Gastrocnemius medialis (tissue), 4 donors: ENCODE measurements at regions not wholly inside any gene's neighbourhood (a gene's known extent, or its start where the extent isn't known, plus 50 kb on each side); places are given as distances from the start of the nearest gene placed in this dataset.

Source experiments
- POLR2A ChIP-seq, 2 donors: fragments of 450-650 bp; IDR thresholded peaks; one replicate each; pipeline ENCODE4 v1.6.1; 2017; ENCODE audit warnings: antibody characterized with exemption in 2 of 2, mild to moderate bottlenecking in 2 of 2, moderate library complexity in 2 of 2
- TF ChIP-seq, protein P1 (sequence below), 5 experiments: fragments of 450-650 bp in 3 of 5; fragments of 200-600 bp in 2 of 5; sonication (generic) in 2 of 5; IDR thresholded peaks in 4 of 5; conservative IDR thresholded peaks in 1 of 5; 1 replicate in 4 of 5; 2 replicates in 1 of 5; pipeline ENCODE4 v1.5.1; 2016 to 2019; ENCODE audit warnings: antibody characterized with exemption in 5 of 5, mild to moderate bottlenecking in 3 of 5, moderate library complexity in 3 of 5

DNA sequence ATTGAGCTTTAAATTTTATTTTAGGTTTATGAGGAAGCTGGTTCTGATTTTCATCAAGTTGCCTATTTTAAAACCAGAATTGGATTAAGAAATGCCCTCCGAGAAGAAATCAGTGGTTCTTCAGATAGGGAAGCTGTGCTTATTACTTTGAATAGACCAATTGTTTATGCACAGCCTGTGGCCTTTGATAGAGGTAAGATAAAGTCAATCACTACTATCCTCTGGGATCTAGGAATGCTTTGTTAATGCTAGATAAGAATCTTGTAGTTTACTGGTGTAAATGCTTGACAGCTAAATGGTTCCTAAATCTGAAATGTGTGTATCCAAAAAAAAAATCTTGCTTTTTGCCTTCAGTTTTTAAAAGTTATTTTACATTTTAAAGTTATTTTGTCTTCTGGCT, 73.0 kb upstream of the ADAD1 start:
- TF ChIP-seq, protein P1, sequence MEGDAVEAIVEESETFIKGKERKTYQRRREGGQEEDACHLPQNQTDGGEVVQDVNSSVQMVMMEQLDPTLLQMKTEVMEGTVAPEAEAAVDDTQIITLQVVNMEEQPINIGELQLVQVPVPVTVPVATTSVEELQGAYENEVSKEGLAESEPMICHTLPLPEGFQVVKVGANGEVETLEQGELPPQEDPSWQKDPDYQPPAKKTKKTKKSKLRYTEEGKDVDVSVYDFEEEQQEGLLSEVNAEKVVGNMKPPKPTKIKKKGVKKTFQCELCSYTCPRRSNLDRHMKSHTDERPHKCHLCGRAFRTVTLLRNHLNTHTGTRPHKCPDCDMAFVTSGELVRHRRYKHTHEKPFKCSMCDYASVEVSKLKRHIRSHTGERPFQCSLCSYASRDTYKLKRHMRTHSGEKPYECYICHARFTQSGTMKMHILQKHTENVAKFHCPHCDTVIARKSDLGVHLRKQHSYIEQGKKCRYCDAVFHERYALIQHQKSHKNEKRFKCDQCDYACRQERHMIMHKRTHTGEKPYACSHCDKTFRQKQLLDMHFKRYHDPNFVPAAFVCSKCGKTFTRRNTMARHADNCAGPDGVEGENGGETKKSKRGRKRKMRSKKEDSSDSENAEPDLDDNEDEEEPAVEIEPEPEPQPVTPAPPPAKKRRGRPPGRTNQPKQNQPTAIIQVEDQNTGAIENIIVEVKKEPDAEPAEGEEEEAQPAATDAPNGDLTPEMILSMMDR (IDR thresholded peaks at IDR 0.05 in 4 of 5, conservative IDR thresholded peaks at IDR 0.05 in 1 of 5): no peak
- TF ChIP-seq POLR2A (IDR thresholded peaks at IDR 0.05): no peak
